COR-L47 (cell line): ENCODE measurements at regions not wholly inside any gene's neighbourhood (a gene's known extent, or its start where the extent isn't known, plus 50 kb on each side); places are given as distances from the start of the nearest gene placed in this dataset.
A peak's percentile ranks its signal among the peaks of the same experiment; 100 is the strongest.
"Not testable (repeated sequence)": the region's sequence is repeated elsewhere in the genome, so short reads cannot be mapped to it uniquely, and the experiment has no call there.

Source experiments
- DNase-seq: peaks from one replicate; lab custom pipeline; 2025; lab: John Stamatoyannopoulos, UW

- DNase-seq = not testable (repeated sequence)
Measured at GRCh38 chr5:125691738-125692530, 731.3 kb upstream of the GRAMD2B start.

- DNase-seq = no peak
Measured at GRCh38 chr5:125695996-125696655, 727.1 kb upstream of the GRAMD2B start.

- no peak for DNase-seq
Measured at GRCh38 chr5:125696762-125697161, 726.4 kb upstream of the GRAMD2B start.

- no peak for DNase-seq
Measured at GRCh38 chr5:125698420-125698819, 724.8 kb upstream of the GRAMD2B start.

- no peak for DNase-seq
Measured at GRCh38 chr5:125699860-125700259, 723.3 kb upstream of the GRAMD2B start.

GRCh38 chr5:125700380-125700861 is 722.8 kb upstream of the GRAMD2B start:
- peak; percentile 44 for DNase-seq

- DNase-seq = no peak
Measured at GRCh38 chr5:125703616-125704015, 719.6 kb upstream of the GRAMD2B start.

GRCh38 chr5:125704888-125705287 is 718.3 kb upstream of the GRAMD2B start:
- DNase-seq = no peak

GRCh38 chr5:125708583-125708982 is 714.6 kb upstream of the GRAMD2B start:
- no peak for DNase-seq

GRCh38 chr5:125710745-125711144 is 712.5 kb upstream of the GRAMD2B start:
- DNase-seq = no peak

- no peak for DNase-seq
Measured at GRCh38 chr5:125712397-125712796, 710.8 kb upstream of the GRAMD2B start.

GRCh38 chr5:125713109-125713805 is 710.0 kb upstream of the GRAMD2B start:
- DNase-seq = no peak

GRCh38 chr5:125715216-125715615 is 708.0 kb upstream of the GRAMD2B start:
- peak; percentile 42 for DNase-seq

GRCh38 chr5:125717209-125717608 is 706.0 kb upstream of the GRAMD2B start:
- DNase-seq = no peak

- peak; percentile 81 for DNase-seq
Measured at GRCh38 chr5:125719681-125720347, 703.4 kb upstream of the GRAMD2B start.

GRCh38 chr5:125720348-125720685 is 702.9 kb upstream of the GRAMD2B start:
- no peak for DNase-seq

GRCh38 chr5:125720721-125721120 is 702.5 kb upstream of the GRAMD2B start:
- no peak for DNase-seq

GRCh38 chr5:125722550-125722949 is 700.7 kb upstream of the GRAMD2B start:
- DNase-seq = no peak

GRCh38 chr5:125725691-125726090 is 697.5 kb upstream of the GRAMD2B start:
- no peak for DNase-seq

GRCh38 chr5:125743939-125744338 is 679.3 kb upstream of the GRAMD2B start:
- no peak for DNase-seq

- no peak for DNase-seq
Measured at GRCh38 chr5:125746917-125747316, 676.3 kb upstream of the GRAMD2B start.

GRCh38 chr5:125750147-125750860 is 672.9 kb upstream of the GRAMD2B start:
- DNase-seq = no peak
